Neural progenitor cell (in vitro differentiated cells): ENCODE measurements at regions not wholly inside any gene's neighbourhood (a gene's known extent, or its start where the extent isn't known, plus 50 kb on each side); places are given as distances from the start of the nearest gene placed in this dataset.

ENCODE experiments used
- CTCF ChIP-seq: fragments of 200-600 bp; sonication (generic); IDR thresholded peaks from 2 replicates; pipeline ENCODE4 v1.5.1; 2017; ENCODE audit warnings: antibody characterized with exemption, mild to moderate bottlenecking
- EZH2 ChIP-seq: fragments of 200-600 bp; sonication (generic); IDR thresholded peaks from 2 replicates; pipeline ENCODE4 v1.6.1; 2017; ENCODE audit warnings: antibody characterized with exemption, mild to moderate bottlenecking, moderate library complexity

GRCh38 chr2:59560769-59561168 lies 992.7 kb downstream of the BCL11A start:
- TF ChIP-seq CTCF (no peak), EZH2 (no peak)
